Suprapubic skin (tissue), 4 donors: ENCODE measurements at regions not wholly inside any gene's neighbourhood (a gene's known extent, or its start where the extent isn't known, plus 50 kb on each side); places are given as distances from the start of the nearest gene placed in this dataset.
"Not testable (repeated sequence)": the region's sequence is repeated elsewhere in the genome, so short reads cannot be mapped to it uniquely, and the experiment has no call there.

ENCODE experiments used
- DNase-seq, 2 donors: peaks; one replicate each; pipeline ENCODE4 v3.0.0-alpha.2; 2019; ENCODE audit warnings: low spot score in 2 of 2
- H3K27ac ChIP-seq: fragments of 200-600 bp; sonication (generic); one replicate; pipeline ENCODE4 v1.5.1; 2019
- H3K27me3 ChIP-seq: fragments of 200-600 bp; sonication (generic); one replicate; pipeline ENCODE4 v1.5.1; 2019
- H3K36me3 ChIP-seq: fragments of 200-600 bp; sonication (generic); one replicate; pipeline ENCODE4 v1.5.1; 2019
- H3K4me1 ChIP-seq: fragments of 200-600 bp; sonication (generic); one replicate; pipeline ENCODE4 v1.5.1; 2019
- H3K4me3 ChIP-seq: fragments of 200-600 bp; sonication (generic); one replicate; pipeline ENCODE4 v1.5.1; 2019; ENCODE audit warnings: mild to moderate bottlenecking
- H3K9me3 ChIP-seq: fragments of 200-600 bp; sonication (generic); one replicate; pipeline ENCODE4 v1.5.1; 2019
- EP300 ChIP-seq: sonication (generic); formaldehyde crosslinking; IDR thresholded peaks from one replicate; pipeline ENCODE4 v1.6.1; 2017; ENCODE audit warnings: antibody characterized with exemption
- POLR2A ChIP-seq, 2 donors: fragments of 450-650 bp; IDR thresholded peaks; one replicate each; pipeline ENCODE4 v1.6.1; 2017; ENCODE audit warnings: antibody characterized with exemption in 2 of 2, mild to moderate bottlenecking in 2 of 2, moderate library complexity in 2 of 2
- POLR2AphosphoS5 ChIP-seq, 3 donors: sonication (generic); formaldehyde crosslinking; IDR thresholded peaks; one replicate each; pipeline ENCODE4 v1.6.1; 2017; ENCODE audit warnings: antibody characterized with exemption in 3 of 3
- WGBS: methylation state at CpG from one replicate; pipeline ENCODE4 v1.1.5; 2018; 5-methylcytosine and 5-hydroxymethylcytosine counted together
- TF ChIP-seq, protein P1 (sequence below), 2 donors: fragments of 200-600 bp in 1 of 2; fragments of 450-650 bp in 1 of 2; sonication (generic) in 1 of 2; IDR thresholded peaks; one replicate each; pipeline ENCODE4 v1.5.1; 2016 to 2019; ENCODE audit warnings: antibody characterized with exemption in 2 of 2, mild to moderate bottlenecking in 1 of 2, moderate library complexity in 1 of 2

DNA sequence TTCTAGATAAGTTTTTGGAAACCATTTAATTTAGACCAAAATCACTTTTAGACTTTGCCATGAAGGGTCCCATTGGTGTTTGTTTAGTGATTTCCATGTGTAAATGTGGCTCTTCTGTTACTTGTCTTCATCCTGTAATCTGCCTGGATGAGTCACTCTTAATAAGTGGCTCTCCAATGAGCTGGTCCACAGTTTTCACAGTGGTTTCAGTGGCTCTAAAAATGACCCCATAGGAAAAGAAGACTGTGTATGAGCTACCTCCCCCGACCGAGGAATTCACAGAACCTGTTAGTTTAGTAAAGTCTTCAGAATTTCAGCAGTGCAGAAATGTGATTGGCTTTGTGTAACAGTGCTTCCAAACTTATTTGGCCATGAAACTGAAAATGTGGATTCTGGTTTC is 492.0 kb upstream of the MARCKS start:
- Histone ChIP-seq H3K27ac (no peak overlapping the region), H3K9me3 (no peaks in the 10 kb centered on the region), H3K4me1 (peaks cover under 1% of the 10 kb centered on the region), H3K4me3 (no peak overlapping the region), H3K36me3 (no peaks in the 10 kb centered on the region), H3K27me3 (no peaks in the 10 kb centered on the region)
- WGBS = 76% methylated on average over 2 of the region's 2 CpGs
- TF ChIP-seq, protein P1, sequence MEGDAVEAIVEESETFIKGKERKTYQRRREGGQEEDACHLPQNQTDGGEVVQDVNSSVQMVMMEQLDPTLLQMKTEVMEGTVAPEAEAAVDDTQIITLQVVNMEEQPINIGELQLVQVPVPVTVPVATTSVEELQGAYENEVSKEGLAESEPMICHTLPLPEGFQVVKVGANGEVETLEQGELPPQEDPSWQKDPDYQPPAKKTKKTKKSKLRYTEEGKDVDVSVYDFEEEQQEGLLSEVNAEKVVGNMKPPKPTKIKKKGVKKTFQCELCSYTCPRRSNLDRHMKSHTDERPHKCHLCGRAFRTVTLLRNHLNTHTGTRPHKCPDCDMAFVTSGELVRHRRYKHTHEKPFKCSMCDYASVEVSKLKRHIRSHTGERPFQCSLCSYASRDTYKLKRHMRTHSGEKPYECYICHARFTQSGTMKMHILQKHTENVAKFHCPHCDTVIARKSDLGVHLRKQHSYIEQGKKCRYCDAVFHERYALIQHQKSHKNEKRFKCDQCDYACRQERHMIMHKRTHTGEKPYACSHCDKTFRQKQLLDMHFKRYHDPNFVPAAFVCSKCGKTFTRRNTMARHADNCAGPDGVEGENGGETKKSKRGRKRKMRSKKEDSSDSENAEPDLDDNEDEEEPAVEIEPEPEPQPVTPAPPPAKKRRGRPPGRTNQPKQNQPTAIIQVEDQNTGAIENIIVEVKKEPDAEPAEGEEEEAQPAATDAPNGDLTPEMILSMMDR (IDR thresholded peaks at IDR 0.05) = no peak
- no peak for TF ChIP-seq POLR2A (IDR thresholded peaks at IDR 0.05)
- no peak for TF ChIP-seq EP300
- no peak for TF ChIP-seq POLR2AphosphoS5 (IDR thresholded peaks at IDR 0.05)
- no peak for DNase-seq

DNA sequence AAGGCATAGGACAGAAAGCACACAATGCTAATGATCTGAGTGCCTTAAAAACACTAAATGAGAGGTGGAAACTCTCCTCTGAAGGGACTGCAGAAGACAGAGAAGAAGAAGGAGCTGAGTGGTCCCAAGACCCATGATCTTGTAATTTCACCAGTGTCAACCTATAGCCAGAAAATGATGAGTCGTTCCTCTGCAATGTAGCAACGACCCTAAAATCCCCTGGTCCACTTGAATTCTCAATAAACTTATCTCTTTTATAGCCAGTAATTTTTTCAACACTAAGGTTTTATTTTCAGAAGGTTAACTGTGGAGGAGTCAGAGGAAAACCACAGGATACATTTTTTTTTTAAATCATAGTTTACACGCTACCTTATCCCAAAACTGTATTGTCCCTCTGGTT is 490.6 kb upstream of the MARCKS start:
- H3K27ac ChIP-seq = no peak overlapping the region
- no peaks in the 10 kb centered on the region for H3K9me3 ChIP-seq
- TF ChIP-seq, protein P1 (IDR thresholded peaks at IDR 0.05) = no peak
- no peak for TF ChIP-seq POLR2A (IDR thresholded peaks at IDR 0.05)
- no peak for TF ChIP-seq EP300
- TF ChIP-seq POLR2AphosphoS5 (IDR thresholded peaks at IDR 0.05) = no peak
- no peaks in the 10 kb centered on the region for H3K36me3 ChIP-seq
- no peaks in the 10 kb centered on the region for H3K27me3 ChIP-seq
- no peaks in the 10 kb centered on the region for H3K4me1 ChIP-seq
- WGBS = 86% methylated on average over 3 of the region's 3 CpGs
- no peak for DNase-seq
- H3K4me3 ChIP-seq = no peak overlapping the region

DNA sequence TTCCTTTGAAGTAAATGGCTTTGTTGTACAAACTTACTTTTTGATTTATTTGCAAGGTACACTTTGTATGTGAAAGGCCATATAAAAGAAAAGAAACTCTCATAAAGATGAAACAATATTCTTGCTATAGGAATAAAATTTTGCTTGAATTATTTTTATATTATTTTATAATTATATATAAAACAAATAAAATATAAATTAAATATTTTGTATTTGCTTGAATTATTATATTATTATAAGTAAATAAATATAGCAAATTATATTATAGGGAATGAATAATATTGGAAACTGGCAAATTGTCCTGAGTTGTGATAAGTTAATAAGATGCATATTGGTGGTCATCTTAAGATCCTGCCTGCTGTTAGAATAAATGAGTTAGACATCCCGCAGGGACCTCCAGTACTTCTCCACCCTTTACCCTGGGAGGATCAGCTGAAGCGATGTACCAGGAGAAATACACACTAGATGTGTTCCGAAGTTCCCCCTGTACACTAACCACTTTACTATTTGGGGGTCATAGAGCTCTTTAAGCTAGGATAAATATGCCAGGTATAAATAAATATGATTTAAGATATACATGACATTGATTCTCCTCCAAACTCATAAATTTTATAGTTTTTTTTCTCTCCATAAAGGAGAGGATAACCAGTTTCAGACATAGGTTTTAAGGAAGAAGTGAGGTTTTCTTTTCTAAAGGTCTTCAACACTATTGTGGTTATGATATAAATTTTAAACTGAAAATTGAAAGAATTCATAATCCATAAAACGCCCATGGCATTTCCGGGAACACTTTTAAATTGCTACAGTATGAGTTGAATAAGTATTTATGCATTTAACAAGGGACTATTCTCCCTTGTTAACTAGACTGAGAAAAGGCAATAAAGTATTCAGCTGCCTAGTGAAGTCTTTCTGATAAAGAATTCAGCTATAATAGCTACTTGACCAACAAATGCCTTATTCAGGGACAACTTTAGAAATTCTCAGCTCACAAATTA is 486.3 kb upstream of the MARCKS start:
- no peak overlapping the region for H3K27ac ChIP-seq
- TF ChIP-seq POLR2A (IDR thresholded peaks at IDR 0.05) = no peak
- TF ChIP-seq, protein P1 (IDR thresholded peaks at IDR 0.05) = no peak
- no peak for TF ChIP-seq POLR2AphosphoS5 (IDR thresholded peaks at IDR 0.05)
- no peak for TF ChIP-seq EP300
- DNase-seq = no peak
- H3K9me3 ChIP-seq = no peaks in the 10 kb centered on the region
- H3K4me3 ChIP-seq = no peak overlapping the region
- H3K4me1 ChIP-seq = no peaks in the 10 kb centered on the region
- H3K27me3 ChIP-seq = no peaks in the 10 kb centered on the region
- no peaks in the 10 kb centered on the region for H3K36me3 ChIP-seq
- 82% methylated on average over 5 of the region's 5 CpGs for WGBS

DNA sequence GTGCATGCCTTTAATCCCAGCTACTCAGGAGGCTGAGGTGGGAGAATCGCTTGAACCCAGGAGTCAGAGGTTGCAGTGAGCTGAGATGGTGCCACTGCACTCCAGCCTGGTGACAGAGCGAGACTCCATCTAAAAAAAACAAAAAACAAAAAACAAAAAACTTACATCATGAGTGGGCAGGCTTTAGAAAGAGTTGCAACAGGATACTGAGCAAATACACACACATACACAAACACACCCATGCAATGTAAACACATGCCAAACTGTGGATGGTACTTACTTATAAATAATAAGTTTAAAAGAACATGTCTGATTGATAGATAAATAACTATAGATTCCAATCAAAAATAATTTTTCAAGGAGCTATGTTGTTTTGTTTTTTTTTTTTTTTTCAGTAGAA is 481.7 kb upstream of the MARCKS start:
- H3K36me3 ChIP-seq, H3K9me3 ChIP-seq, H3K27me3 ChIP-seq, H3K4me1 ChIP-seq, DNase-seq, H3K4me3 ChIP-seq, H3K27ac ChIP-seq: not testable (repeated sequence)
- WGBS = 89% methylated on average over 2 of the region's 2 CpGs

DNA sequence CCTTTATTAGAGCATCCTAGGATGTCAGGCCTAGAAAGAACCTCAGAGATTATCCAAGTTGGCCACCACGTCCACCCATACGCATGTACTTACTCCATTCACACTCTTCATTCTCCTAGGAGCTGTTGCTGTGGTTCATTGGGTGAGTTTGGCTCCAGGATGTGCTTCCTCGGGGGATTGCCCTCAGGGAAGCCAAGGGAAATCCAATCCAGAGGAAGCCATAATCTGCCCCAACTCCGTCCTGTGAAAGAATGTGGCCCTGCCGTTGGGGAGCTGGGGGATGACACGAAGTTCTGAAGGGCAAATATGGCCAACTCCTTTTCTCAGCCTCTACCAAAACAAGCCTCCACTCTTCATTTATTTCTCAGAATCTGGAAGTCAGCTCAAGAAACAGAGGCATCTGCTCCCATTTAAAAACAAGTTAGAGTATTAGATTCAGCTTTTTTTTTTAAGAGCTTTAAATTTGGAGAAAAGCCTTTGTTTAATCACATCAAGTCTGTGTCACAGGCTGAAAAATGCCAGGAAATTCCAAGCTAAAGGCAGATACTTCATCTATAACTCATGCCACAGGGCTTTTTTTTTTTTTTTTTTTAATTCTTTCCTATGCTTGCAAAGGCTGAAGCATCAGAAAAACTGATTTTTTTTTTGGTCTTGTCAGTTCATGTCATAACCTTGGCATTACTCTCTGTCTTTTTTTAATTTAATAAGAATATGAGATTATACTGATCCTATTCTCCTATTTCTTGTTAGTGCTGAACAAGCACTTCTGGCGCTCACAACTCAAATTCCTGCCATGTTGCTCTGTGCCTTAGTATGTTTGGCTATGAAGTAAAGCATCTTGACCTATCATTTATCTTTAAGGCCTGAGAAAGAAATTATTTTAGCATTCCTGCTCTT is 480.9 kb upstream of the MARCKS start:
- Histone ChIP-seq H3K9me3 (no peaks in the 10 kb centered on the region), H3K4me1 (no peaks in the 10 kb centered on the region), H3K4me3 (no peak overlapping the region), H3K36me3 (no peaks in the 10 kb centered on the region), H3K27me3 (no peaks in the 10 kb centered on the region), H3K27ac (no peak overlapping the region)
- TF ChIP-seq POLR2AphosphoS5 (IDR thresholded peaks at IDR 0.05) (no peak), EP300 (no peak), POLR2A (IDR thresholded peaks at IDR 0.05) (no peak)
- TF ChIP-seq, protein P1 (IDR thresholded peaks at IDR 0.05) = no peak
- 50% methylated on average over 7 of the region's 7 CpGs for WGBS
- DNase-seq = no peak
